Coronary artery (tissue), 2 donors: ENCODE measurements at regions not wholly inside any gene's neighbourhood (a gene's known extent, or its start where the extent isn't known, plus 50 kb on each side); places are given as distances from the start of the nearest gene placed in this dataset.

Experiments
- DNase-seq: peaks from one replicate; pipeline ENCODE4 v3.0.0-alpha.2; 2017; ENCODE audit warnings: low spot score
- H3K27ac ChIP-seq, 2 donors: fragments of 200-600 bp; sonication (generic); one replicate each; pipeline ENCODE4 v1.5.1; 2016 to 2019
- H3K4me3 ChIP-seq: fragments of 200-600 bp; sonication (generic); 2 replicates; pipeline ENCODE4 v1.5.1; 2016; ENCODE audit warnings: mild to moderate bottlenecking, moderate library complexity
- CTCF ChIP-seq: fragments of 200-600 bp; sonication (generic); IDR thresholded peaks from one replicate; pipeline ENCODE4 v1.5.1; 2019; ENCODE audit warnings: antibody characterized with exemption

DNA sequence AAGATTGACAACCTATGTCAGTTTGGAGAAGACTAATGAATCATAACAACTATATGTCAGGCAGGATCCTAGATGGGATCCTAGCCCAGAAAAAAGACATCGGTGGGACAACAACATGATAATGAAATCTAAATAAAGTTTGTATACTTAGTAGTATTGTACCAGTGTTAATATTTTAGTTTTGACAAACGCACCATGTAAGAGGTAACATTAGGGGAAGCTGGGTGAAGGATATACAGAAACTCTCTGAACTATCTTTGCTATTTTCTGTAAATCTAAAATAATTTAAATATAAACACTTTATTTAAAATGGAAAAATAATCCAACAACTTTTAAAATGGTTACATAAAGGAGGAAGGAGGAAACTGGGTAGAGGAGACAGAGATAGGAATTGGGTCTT, 105.6 kb upstream of the AP1S2 start:
- Histone ChIP-seq H3K27ac (no peak overlapping the region), H3K4me3 (no peak overlapping the region)
- no peak for TF ChIP-seq CTCF
- DNase-seq = no peak

- DNase-seq = no peak
- TF ChIP-seq CTCF = no peak
- no peak overlapping the region for H3K4me3 ChIP-seq
- H3K27ac ChIP-seq = no peak overlapping the region
These were observed 102.1 kb upstream of the AP1S2 start for GRCh38 chrX:15956681-15957080.

GRCh38 chrX:15953801-15954200, 99.2 kb upstream of the AP1S2 start:
- TF ChIP-seq CTCF = no peak
- H3K27ac ChIP-seq = no peak overlapping the region
- no peak overlapping the region for H3K4me3 ChIP-seq
- no peak for DNase-seq

GRCh38 chrX:15952212-15952611, 97.6 kb upstream of the AP1S2 start:
- no peak for TF ChIP-seq CTCF
- no peak overlapping the region for H3K4me3 ChIP-seq
- no peak overlapping the region for H3K27ac ChIP-seq
- DNase-seq = no peak

- DNase-seq = no peak
- no peak overlapping the region for H3K4me3 ChIP-seq
- no peak overlapping the region for H3K27ac ChIP-seq
- no peak for TF ChIP-seq CTCF
These were observed 93.7 kb upstream of the AP1S2 start for GRCh38 chrX:15948318-15948660.

GRCh38 chrX:15947648-15948317, 93.2 kb upstream of the AP1S2 start:
- Histone ChIP-seq H3K4me3 (no peak overlapping the region), H3K27ac (no peak overlapping the region)
- no peak for TF ChIP-seq CTCF
- no peak for DNase-seq

- Histone ChIP-seq H3K27ac (no peak overlapping the region), H3K4me3 (no peak overlapping the region)
- no peak for TF ChIP-seq CTCF
- no peak for DNase-seq
These were observed 92.4 kb upstream of the AP1S2 start for GRCh38 chrX:15946783-15947580.
